ENCODE measurements at regions not wholly inside any gene's neighbourhood (a gene's known extent, or its start where the extent isn't known, plus 50 kb on each side); places are given as distances from the start of the nearest gene placed in this dataset.

DNA sequence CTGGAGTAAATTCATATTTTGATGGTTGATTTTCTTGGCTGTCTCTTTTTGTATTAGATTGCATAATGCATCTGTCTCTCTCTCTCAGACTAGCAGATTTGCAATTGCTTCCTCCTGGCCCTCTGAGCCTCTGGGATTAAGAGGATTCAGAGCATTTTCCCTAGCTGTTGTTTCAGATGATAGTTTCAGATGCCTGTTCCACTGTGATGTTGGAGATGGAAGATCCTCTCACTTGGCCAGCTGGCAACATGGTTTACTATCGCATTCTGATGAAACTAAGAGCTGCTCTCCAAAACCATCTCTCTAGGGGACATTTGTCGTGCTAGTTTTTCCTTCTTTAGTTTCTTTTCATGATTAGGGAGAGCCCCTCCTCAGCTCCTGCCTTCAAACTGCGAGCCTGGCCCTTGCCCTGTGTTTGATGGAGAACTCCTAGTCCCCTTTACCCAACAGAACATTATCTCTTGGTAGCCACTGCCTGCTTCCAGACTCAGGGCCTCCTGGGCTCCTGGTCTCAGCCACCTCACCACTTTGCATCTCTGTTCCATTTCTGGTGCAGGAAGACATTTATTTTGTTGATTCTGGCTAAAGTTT is 244.6 kb downstream of the B3GLCT start:
- Histone ChIP-seq H3K36me3 (ENCODE audit: control insufficient read depth, insufficient read depth, low read length) (no peaks in the 10 kb centered on the region), H3K4me2 (ENCODE audit: low read length) (no peak overlapping the region), H3K27ac (no peak overlapping the region), H3K4me1 (peaks cover 6% of the 10 kb centered on the region), H3K79me2 (no peaks in the 10 kb centered on the region), H3K9me3 (ENCODE audit: control insufficient read depth, low read length) (no peaks in the 10 kb centered on the region), H3K27me3 (ENCODE audit: control insufficient read depth, insufficient read depth, low read length) (no peaks in the 10 kb centered on the region), H3K4me3 (ENCODE audit: low read depth, low read length) (no peak overlapping the region), H2AFZ (no peak overlapping the region), H3K9ac (no peak overlapping the region)
- TF ChIP-seq, protein P1, sequence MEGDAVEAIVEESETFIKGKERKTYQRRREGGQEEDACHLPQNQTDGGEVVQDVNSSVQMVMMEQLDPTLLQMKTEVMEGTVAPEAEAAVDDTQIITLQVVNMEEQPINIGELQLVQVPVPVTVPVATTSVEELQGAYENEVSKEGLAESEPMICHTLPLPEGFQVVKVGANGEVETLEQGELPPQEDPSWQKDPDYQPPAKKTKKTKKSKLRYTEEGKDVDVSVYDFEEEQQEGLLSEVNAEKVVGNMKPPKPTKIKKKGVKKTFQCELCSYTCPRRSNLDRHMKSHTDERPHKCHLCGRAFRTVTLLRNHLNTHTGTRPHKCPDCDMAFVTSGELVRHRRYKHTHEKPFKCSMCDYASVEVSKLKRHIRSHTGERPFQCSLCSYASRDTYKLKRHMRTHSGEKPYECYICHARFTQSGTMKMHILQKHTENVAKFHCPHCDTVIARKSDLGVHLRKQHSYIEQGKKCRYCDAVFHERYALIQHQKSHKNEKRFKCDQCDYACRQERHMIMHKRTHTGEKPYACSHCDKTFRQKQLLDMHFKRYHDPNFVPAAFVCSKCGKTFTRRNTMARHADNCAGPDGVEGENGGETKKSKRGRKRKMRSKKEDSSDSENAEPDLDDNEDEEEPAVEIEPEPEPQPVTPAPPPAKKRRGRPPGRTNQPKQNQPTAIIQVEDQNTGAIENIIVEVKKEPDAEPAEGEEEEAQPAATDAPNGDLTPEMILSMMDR (IDR thresholded peaks at IDR 0.05): no peak

DNA sequence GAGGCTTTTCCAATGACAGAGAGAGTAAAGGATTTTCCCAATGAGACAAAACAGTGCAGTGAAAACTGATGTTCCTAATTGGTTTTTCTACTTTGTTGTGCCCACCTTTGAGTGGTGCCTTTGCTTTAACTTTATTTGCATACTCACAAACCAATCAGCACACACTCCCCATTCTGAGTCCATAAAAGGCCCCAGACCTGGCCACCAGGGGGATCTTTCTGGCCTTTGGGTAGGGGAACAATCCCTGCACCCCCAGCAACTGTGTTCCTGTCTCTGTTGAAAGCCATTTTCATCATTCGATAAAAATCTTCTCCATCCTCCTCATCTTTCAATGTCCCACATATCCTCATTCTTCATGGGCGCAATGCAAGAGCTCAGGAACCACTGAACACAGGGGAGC is 252.8 kb downstream of the B3GLCT start:
- TF ChIP-seq, protein P1 (IDR thresholded peaks at IDR 0.05): no peak
- no peaks in the 10 kb centered on the region for H3K4me1 ChIP-seq
- H3K27ac ChIP-seq: no peak overlapping the region
- H3K27me3 ChIP-seq (ENCODE audit: control insufficient read depth, insufficient read depth, low read length): no peaks in the 10 kb centered on the region
- no peak overlapping the region for H3K4me3 ChIP-seq (ENCODE audit: low read depth, low read length)
- H3K9me3 ChIP-seq (ENCODE audit: control insufficient read depth, low read length): no peaks in the 10 kb centered on the region
- no peaks in the 10 kb centered on the region for H3K36me3 ChIP-seq (ENCODE audit: control insufficient read depth, insufficient read depth, low read length)
- no peak overlapping the region for H3K4me2 ChIP-seq (ENCODE audit: low read length)
- no peak overlapping the region for H2AFZ ChIP-seq
- H3K9ac ChIP-seq: no peak overlapping the region
- H3K79me2 ChIP-seq: no peaks in the 10 kb centered on the region

DNA sequence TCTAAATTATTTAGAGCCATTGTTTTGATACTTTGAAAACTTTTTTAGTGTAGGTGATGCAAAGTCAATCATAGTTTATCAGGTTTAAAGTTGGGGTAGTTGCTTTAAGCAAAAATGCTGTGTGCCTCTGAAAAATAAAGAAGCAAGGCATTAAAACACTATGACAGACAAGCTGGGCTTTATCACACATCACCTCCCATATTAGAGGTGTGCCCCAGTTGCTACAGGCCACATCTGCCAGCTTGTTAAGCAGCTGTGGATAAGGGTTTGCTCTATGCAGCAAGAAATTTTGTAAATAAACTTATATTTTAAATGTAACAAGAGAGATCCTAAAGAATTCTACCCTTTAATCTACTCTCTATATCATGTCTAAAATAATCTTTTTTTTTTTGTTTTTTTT is 255.8 kb downstream of the B3GLCT start:
- H2AFZ ChIP-seq: no peak overlapping the region
- H3K9ac ChIP-seq: no peak overlapping the region
- no peaks in the 10 kb centered on the region for H3K4me1 ChIP-seq
- no peak overlapping the region for H3K4me2 ChIP-seq (ENCODE audit: low read length)
- TF ChIP-seq, protein P1 (IDR thresholded peaks at IDR 0.05): no peak
- H3K4me3 ChIP-seq (ENCODE audit: low read depth, low read length): no peak overlapping the region
- H3K36me3 ChIP-seq (ENCODE audit: control insufficient read depth, insufficient read depth, low read length): no peaks in the 10 kb centered on the region
- no peaks in the 10 kb centered on the region for H3K79me2 ChIP-seq
- no peaks in the 10 kb centered on the region for H3K9me3 ChIP-seq (ENCODE audit: control insufficient read depth, low read length)
- no peak overlapping the region for H3K27ac ChIP-seq
- H3K27me3 ChIP-seq (ENCODE audit: control insufficient read depth, insufficient read depth, low read length): no peaks in the 10 kb centered on the region

DNA sequence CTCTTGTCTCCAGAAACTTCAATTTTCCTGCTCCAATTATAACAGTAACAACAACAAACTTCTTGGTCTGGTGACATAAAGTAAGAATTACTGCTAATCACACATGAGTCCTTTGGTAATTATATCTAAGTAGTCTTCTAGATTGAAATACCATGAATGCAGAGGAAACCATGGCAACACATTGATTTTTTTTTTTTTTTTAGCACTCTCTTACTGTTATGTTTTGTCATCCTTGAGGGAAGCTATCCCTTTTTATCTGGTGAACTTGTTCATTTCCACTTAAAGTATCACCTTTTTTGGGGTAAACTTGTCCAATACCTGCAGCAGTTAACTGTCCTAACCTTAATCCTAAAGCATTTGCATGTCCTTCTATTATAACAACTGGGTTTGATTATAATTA is 256.3 kb downstream of the B3GLCT start:
- Histone ChIP-seq H3K9me3 (ENCODE audit: control insufficient read depth, low read length) (no peaks in the 10 kb centered on the region), H3K27ac (no peak overlapping the region), H3K4me2 (ENCODE audit: low read length) (no peak overlapping the region), H3K27me3 (ENCODE audit: control insufficient read depth, insufficient read depth, low read length) (no peaks in the 10 kb centered on the region), H2AFZ (no peak overlapping the region), H3K4me3 (ENCODE audit: low read depth, low read length) (no peak overlapping the region), H3K36me3 (ENCODE audit: control insufficient read depth, insufficient read depth, low read length) (no peaks in the 10 kb centered on the region), H3K79me2 (no peaks in the 10 kb centered on the region), H3K4me1 (no peaks in the 10 kb centered on the region), H3K9ac (no peak overlapping the region)
- TF ChIP-seq, protein P1 (IDR thresholded peaks at IDR 0.05): no peak

DNA sequence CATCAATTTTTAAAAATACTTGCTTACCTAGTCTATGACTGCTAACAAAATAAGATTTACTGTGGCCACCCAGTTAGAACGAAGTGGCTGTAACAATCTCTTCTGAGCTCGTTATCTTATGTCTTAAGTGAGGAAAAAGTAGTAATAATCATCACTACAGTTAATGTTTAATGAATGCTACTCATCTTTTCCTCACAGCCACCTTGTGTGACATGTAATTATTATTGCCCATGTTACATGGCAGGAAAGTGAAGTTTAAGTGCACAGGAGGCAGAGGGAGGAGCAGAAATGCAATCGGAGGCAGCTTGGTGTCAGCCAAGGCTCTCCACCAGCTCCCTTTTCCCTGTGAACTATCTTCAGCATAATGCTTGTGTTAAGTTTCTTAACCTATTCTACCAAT is 260.3 kb downstream of the B3GLCT start:
- H3K79me2 ChIP-seq: no peaks in the 10 kb centered on the region
- H3K4me2 ChIP-seq (ENCODE audit: low read length): no peak overlapping the region
- H3K4me1 ChIP-seq: no peaks in the 10 kb centered on the region
- no peak overlapping the region for H2AFZ ChIP-seq
- TF ChIP-seq, protein P1 (IDR thresholded peaks at IDR 0.05): no peak
- no peaks in the 10 kb centered on the region for H3K27me3 ChIP-seq (ENCODE audit: control insufficient read depth, insufficient read depth, low read length)
- H3K36me3 ChIP-seq (ENCODE audit: control insufficient read depth, insufficient read depth, low read length): no peaks in the 10 kb centered on the region
- no peak overlapping the region for H3K9ac ChIP-seq
- no peak overlapping the region for H3K27ac ChIP-seq
- H3K4me3 ChIP-seq (ENCODE audit: low read depth, low read length): no peak overlapping the region
- no peaks in the 10 kb centered on the region for H3K9me3 ChIP-seq (ENCODE audit: control insufficient read depth, low read length)

Measured in parathyroid adenoma (tissue), 2 donors.